ENCODE measurements at regions not wholly inside any gene's neighbourhood (a gene's known extent, or its start where the extent isn't known, plus 50 kb on each side); places are given as distances from the start of the nearest gene placed in this dataset.

DNA sequence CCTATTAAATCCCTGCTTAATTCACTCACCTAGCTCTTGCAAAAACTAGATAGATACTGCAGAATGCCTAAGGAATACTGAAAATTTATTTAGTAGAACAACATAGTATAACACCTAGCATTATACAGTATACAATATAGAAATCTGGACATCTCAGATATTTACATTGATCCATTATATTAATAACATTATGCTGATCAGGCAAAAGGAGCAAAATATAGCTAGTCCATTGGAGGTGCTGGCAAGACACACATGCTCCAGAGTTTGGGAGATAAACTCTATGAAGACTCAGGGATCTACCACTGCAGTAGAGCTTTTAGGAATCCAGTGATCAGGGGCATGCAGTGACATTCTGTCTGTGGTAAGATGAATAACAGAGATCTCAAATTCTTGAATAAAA lies 357.6 kb downstream of the TBC1D4 start:
- Histone ChIP-seq H4K5ac (ENCODE audit: insufficient read length, low read depth, low read length) (no peak overlapping the region), H3K36me3 (ENCODE audit: control insufficient read depth in 2 of 4, insufficient read depth in 4 of 4, low read length in 3 of 4) (no peaks in the 10 kb centered on the region), H3K4me2 (ENCODE audit: insufficient read depth in 1 of 2, low read depth in 2 of 2, low read length in 2 of 2) (no peak overlapping the region), H2BK120ac (replicated peaks; ENCODE audit: low read depth, low read length) (no peak overlapping the region), H3K79me2 (ENCODE audit: control insufficient read depth in 1 of 2, insufficient read depth in 2 of 2, low read length in 2 of 2) (no peaks in the 10 kb centered on the region), H4K8ac (ENCODE audit: extremely low read depth, insufficient read depth, low read length) (no peak overlapping the region), H3K4me3 (ENCODE audit: extremely low read depth in 1 of 4, insufficient read depth in 2 of 4, low read depth in 3 of 4, low read length in 4 of 4) (no peak overlapping the region), H4K91ac (replicated peaks; ENCODE audit: insufficient read length, low read length) (no peak overlapping the region), H3K56ac (replicated peaks; ENCODE audit: insufficient read length, low read depth, low read length) (no peak overlapping the region), H3K27ac (ENCODE audit: low read depth, low read length) (no peak overlapping the region), H3K4ac (replicated peaks; ENCODE audit: insufficient read length, low read depth, low read length) (no peak overlapping the region), H2BK12ac (ENCODE audit: low read depth, low read length) (no peak overlapping the region), H3K9ac (replicated peaks in 1 of 4; ENCODE audit: extremely low read depth in 1 of 4, low read depth in 3 of 4, low read length in 3 of 4) (no peak overlapping the region), H3K23me2 (ENCODE audit: low read depth, low read length) (no peaks in the 10 kb centered on the region), H3K18ac (ENCODE audit: extremely low read depth, low read length) (no peak overlapping the region), H4K20me1 (replicated peaks in 1 of 2; ENCODE audit: control insufficient read depth in 1 of 2, insufficient read depth in 2 of 2, low read length in 2 of 2) (no peaks in the 10 kb centered on the region), H2BK5ac (ENCODE audit: low read depth, low read length) (no peak overlapping the region), H3K14ac (ENCODE audit: insufficient read length) (no peak overlapping the region), H3K27me3 (replicated peaks in 1 of 4; ENCODE audit: control insufficient read depth in 3 of 4, extremely low read depth in 1 of 4, insufficient read depth in 3 of 4, low read length in 3 of 4) (no peaks in the 10 kb centered on the region), H2BK15ac (ENCODE audit: low read length) (no peak overlapping the region), H2BK20ac (ENCODE audit: low read length) (no peak overlapping the region), H3K4me1 (replicated peaks in 1 of 4; ENCODE audit: control insufficient read depth in 3 of 4, insufficient read depth in 4 of 4, low read length in 3 of 4) (no peaks in the 10 kb centered on the region), H3K9me3 (ENCODE audit: insufficient read depth in 2 of 2, low read depth in 1 of 2, low read length in 1 of 2) (no peaks in the 10 kb centered on the region), H3K23ac (ENCODE audit: insufficient read length) (no peak overlapping the region), H2AK5ac (ENCODE audit: low read depth, low read length) (no peak overlapping the region), H3K79me1 (ENCODE audit: low read depth, low read length) (no peaks in the 10 kb centered on the region), H2AFZ (ENCODE audit: low read length) (no peak overlapping the region)
- FAIRE-seq (no peak), DNase-seq (ENCODE audit: low read depth in 1 of 2, low spot score in 2 of 2) (no peak)
- TF ChIP-seq BRCA1 (IDR thresholded peaks at IDR 0.05; ENCODE audit: low read depth, low read length) = no peak
- no peak for TF ChIP-seq POLR2AphosphoS5 (IDR thresholded peaks at IDR 0.05; ENCODE audit: low read depth, low read length)
- CTCF ChIA-PET (ENCODE audit: partially characterized antibody) = no interaction called here
- POLR2A ChIA-PET (ENCODE audit: partially characterized antibody) = no interaction called here
